GM19397 (cell line): ENCODE measurements at regions not wholly inside any gene's neighbourhood (a gene's known extent, or its start where the extent isn't known, plus 50 kb on each side); places are given as distances from the start of the nearest gene placed in this dataset.

ENCODE experiments used
- ATAC-seq: cut with Tn5 transposase; IDR thresholded peaks from one replicate; pipeline ENCODE4 v1.9.1; 2021; ENCODE audit warnings: mild to moderate bottlenecking, moderate library complexity; ENCODE audit not compliant: unreplicated experiment

GRCh38 chr2:146950361-146950760 is 894.5 kb upstream of the ACVR2A start:
- ATAC-seq: no peak

DNA sequence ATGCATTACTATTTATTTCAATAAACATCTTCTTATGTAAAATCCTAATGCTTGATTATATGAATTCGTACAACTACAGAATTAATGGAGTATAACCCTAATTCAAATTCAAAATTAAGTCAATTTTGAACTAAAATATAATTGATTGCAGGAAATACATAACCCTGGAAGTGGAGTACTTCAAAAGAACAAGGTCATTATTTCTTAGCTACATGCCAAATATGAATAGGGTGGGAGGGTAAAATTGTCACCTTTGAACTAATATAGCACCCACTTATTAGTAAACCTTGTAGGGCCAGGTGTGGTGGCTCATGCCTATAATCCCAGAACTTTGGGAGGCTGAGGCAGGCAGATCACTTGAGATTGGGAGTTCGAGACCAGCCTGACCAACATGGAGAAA is 895.4 kb upstream of the ACVR2A start:
- no peak for ATAC-seq

DNA sequence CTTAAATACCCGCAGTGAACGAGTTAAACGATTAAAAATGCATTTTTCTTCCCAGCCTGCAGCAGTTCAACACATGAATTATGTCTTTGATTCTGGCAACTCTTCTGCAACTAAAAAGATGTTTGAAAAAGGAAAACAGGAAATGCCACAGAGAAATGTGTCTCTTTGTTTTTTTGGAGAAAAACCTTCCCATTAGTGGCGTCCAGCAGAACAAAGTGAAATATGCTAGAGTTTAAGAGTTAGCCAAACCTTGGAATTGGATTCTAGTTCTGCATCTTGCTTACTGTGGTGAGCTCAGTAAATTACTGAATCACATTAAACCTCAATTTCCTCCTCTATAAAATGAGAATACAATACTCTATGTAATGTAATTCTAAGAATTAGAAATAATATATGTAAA is 900.2 kb upstream of the ACVR2A start:
- ATAC-seq: no peak

DNA sequence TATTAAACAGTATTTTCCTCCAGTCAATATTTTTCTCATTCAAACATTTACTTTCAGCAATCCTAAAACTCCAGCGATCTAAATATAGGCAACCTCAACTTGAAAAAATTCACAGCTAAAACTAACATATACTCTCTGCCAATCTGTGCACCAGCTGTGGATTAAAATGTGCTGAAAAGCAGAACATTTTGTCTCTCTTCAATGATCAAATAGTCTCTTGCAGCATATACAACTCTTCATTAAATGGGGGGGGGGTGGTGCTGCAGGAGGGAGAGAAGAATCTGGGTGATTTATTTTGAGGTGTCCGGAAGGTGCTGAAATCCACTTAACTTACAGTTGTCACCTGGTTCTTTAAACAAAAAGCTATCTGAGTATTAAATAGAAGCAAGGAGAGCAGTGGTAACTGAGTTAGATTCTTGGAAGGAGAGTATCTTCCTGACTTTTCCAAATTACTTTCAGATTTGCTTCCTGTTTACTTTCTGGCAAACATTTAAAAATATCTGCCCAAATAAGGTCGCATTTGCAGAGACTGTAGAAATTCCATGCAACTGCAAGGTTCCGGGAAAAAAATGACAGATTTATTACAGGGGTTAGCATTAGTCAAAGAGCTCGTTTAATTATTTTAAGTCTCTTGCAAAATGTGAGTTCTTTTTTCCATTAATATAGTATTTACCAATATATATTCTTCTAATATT is 904.7 kb upstream of the ACVR2A start:
- ATAC-seq: no peak

DNA sequence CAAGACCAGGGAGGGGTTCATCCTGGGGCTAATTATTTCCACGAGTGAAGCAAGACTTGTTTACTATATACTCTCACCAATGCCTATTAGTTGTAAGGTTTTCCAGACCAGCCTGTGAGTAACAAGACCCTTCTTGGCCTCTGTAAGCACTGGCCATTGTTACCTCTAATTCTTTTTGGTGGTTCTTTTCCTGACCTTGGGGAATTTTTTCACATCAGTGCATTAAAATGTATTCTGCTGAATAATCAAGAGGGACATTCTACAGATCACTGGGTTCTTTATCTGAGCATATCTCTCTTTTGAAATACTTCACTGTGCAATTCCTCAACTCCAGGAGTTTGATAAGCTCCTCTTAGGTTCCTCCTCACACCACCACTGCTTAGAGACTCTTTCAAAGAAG is 909.9 kb upstream of the ACVR2A start:
- no peak for ATAC-seq

GRCh38 chr2:146931109-146931508 is 913.7 kb upstream of the ACVR2A start:
- ATAC-seq: no peak

GRCh38 chr2:146927080-146927711 is 917.6 kb upstream of the ACVR2A start:
- no peak for ATAC-seq

GRCh38 chr2:146918280-146918679 is 926.5 kb upstream of the ACVR2A start:
- no peak for ATAC-seq

DNA sequence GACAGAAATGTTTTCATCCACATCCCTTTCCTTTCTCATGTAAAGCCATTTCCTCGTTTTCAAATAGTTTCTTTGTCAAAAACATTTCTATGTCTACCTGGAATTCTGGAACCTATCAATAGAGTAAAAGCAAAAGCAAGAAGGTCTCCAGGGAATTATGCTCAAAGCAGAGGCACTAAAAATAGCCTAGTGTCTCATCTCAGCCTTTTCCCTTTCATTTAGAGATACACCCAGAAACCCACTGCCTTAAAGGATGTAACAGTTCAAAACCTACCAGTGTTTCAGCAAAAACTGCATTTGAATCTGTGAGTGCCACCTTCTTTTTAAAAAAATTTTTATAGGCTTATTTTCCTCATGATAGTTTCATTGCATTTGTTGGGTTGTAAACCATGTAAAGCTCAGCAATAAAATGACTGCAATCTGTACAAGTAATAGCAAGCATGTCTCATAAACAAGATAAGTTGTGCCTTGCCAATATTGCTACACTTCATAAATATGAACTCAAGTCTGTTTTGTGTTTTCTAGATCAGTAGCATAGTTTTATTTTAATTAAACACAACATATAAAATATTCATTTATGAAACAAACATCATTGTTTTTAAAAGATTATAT is 927.3 kb upstream of the ACVR2A start:
- ATAC-seq: no peak

DNA sequence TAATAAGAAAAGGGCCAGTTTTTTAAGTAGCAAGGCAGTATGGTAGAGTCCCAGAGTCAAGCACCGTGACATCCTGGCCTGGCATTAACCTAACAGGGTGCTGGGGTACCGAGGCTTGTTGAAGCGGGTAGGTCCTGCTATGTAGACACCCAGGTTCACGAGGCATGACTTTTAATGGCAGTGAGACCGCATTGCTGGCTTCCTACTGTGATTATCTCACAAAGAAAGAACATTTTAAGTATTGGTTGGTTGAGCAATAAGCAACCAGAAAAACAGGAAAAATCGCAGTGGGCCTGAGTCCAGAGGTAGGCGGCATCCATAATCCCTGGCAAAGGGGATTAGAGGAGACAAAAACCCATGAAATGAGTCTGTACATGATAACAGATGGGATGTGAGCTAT is 927.9 kb upstream of the ACVR2A start:
- no peak for ATAC-seq

GRCh38 chr2:146913476-146913875 is 931.4 kb upstream of the ACVR2A start:
- no peak for ATAC-seq

- ATAC-seq: no peak
Measured at GRCh38 chr2:146912536-146912935, 932.3 kb upstream of the ACVR2A start.

DNA sequence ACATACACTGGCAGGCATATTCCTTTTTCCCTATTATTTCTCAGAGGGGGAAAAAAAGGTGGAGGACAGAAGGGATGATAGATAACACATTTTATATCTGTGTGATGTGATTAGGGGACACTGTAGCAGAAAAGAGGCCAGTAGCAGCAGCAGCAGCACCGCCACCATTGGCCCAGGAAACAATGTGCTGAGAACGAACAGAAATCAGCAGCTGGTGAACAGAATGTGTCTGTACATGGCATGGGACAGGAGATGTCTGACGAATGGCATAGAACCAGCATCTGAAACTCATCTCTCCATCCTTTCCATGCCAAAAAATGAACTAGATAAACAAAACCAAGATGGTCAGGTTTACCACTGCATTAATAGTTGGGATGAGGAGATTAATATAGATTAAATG is 936.1 kb upstream of the ACVR2A start:
- ATAC-seq: no peak

DNA sequence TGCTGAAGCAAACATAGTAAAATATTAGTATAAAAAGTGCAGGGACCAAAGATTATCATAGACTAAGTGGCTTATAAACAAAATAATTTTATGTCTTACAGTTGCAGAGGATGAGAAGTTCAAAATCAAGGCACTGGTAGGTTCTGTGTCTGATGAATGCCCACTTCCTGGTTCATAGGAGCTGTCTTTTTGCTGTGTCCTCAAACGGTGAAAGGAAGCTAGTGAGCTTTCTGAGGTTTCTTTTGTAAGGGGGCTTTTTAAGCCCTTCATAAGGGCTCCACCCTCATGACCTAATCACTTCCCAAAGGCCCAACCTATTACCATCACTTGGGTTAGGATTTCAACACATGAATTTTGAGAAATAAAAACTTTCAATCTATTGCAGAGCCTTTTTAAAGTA is 946.7 kb upstream of the ACVR2A start:
- no peak for ATAC-seq

GRCh38 chr2:146894514-146894913 is 950.3 kb upstream of the ACVR2A start:
- ATAC-seq: no peak

DNA sequence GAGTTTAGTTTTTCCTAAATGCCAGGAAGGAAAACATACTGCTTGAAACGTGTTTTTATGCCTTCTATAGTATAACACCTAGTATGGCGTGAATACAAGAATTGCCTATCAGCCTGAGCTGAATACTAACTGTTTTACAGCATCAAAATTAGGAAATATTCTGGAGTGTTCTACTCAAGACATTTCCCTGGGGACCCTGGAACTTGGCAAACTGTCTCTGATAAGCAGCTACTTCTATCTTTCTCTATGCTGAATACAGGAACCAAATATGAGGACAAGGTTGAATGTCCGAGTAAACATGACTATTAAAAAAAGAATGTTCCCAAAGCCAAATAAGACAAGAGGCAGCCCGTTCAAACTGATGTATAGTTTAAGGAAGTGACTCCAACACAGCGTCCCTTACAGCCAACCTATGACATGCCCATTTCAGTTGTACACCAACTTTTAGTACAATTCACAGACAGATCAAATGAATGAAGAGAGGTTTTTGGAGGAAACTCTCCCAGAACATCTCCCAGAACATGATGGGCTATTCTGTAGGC is 951.3 kb upstream of the ACVR2A start:
- no peak for ATAC-seq

GRCh38 chr2:146890491-146890890 is 954.3 kb upstream of the ACVR2A start:
- no peak for ATAC-seq

GRCh38 chr2:146879882-146880281 is 964.9 kb upstream of the ACVR2A start:
- no peak for ATAC-seq

GRCh38 chr2:146874260-146874658 is 970.6 kb upstream of the ACVR2A start:
- ATAC-seq: no peak

- ATAC-seq: no peak
Measured at GRCh38 chr2:146873646-146874259, 971.1 kb upstream of the ACVR2A start.

DNA sequence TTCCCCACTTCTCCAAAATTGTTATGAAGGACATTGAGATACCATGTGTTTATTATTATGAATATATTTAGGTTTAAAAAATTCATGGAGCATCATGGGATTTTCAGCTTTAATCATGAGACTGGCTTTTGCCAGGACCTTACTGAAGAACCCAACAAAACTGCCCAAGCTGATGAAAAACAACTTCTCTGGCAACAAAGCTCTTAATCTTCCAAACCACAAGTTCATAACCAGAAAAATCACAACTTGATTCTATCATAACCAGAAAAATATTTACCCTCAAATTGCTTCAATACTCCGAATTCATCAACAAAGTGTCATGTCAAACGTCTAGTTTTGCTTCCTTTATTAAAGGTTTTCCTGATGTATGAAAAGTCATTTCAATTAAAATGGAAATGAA is 971.8 kb upstream of the ACVR2A start:
- ATAC-seq: no peak

GRCh38 chr2:146870691-146871090 is 974.1 kb upstream of the ACVR2A start:
- ATAC-seq: no peak
